K562 (cell line): ENCODE measurements at regions not wholly inside any gene's neighbourhood (a gene's known extent, or its start where the extent isn't known, plus 50 kb on each side); places are given as distances from the start of the nearest gene placed in this dataset.

ENCODE experiments used
- ATAC-seq: fragments of 200-7000 bp; cut with Tn5 transposase; 3 replicates; pipeline ENCODE4 v1.9.1; 2020; ENCODE audit warnings: moderate library complexity
- BruUV-seq: library from RNA; stranded (reverse); fragments of 400-500 nt; replicated peaks from 2 replicates; lab custom pipeline; 2021; lab: Mats Ljungman, UMichigan
- CTCF ChIA-PET: fragments of 300-600 bp; formaldehyde crosslinking; extraction: SDS; loops from one replicate; lab custom pipeline; 2021; ENCODE audit warnings: low intra/inter-chr PET ratio; lab: Yijun Ruan, JAX
- POLR2A ChIA-PET: fragments of 300-600, 350-650 bp; sonication (Branson Sonifier 250); formaldehyde crosslinking; extraction: SDS; loops from one replicate; lab custom pipeline; 2021; ENCODE audit warnings: antibody characterized with exemption, inconsistent platforms; lab: Yijun Ruan, JAX
- DNase-seq, 4 experiments: peaks; one replicate each; pipeline versions ENCODE4 v3.0.0 to v3.0.0-alpha.2; 2011 to 2018; ENCODE audit warnings: low spot score in 3 of 4, mixed read lengths in 3 of 4; ENCODE audit errors: extremely low read depth in 1 of 4
- FAIRE-seq: peaks from 2 replicates; lab custom pipeline; 2011; peaks lifted over from hg19 to GRCh38; lab: Jason Lieb, UNC
- H2AFZ ChIP-seq: 2 replicates; pipeline ENCODE4 v1.6.0; 2011; ENCODE audit warnings: low read depth, low read length, control low read depth, inconsistent platforms
- H3K27ac ChIP-seq: fragments of 200-600 bp; 3 replicates; pipeline ENCODE4 v1.8.0; 2011; ENCODE audit warnings: low read depth, mild to moderate bottlenecking, control low read depth, inconsistent platforms, low read length, moderate library complexity, mixed read lengths; ENCODE audit errors: extremely low read depth
- H3K27me3 ChIP-seq, 2 experiments: fragments of 300-600 bp in 1 of 2; 2 replicates in 1 of 2; 3 replicates in 1 of 2; pipeline versions ENCODE4 v1.6.0 to v1.8.0; 2011; ENCODE audit warnings: inconsistent platforms in 2 of 2, low read length in 2 of 2, mild to moderate bottlenecking in 1 of 2, mixed read lengths in 1 of 2, moderate library complexity in 1 of 2; ENCODE audit not compliant: control insufficient read depth in 2 of 2, insufficient read depth in 2 of 2
- H3K36me3 ChIP-seq: fragments of 300-600 bp; 3 replicates; pipeline ENCODE4 v1.8.0; 2011; ENCODE audit warnings: mild to moderate bottlenecking, low read length, inconsistent platforms; ENCODE audit not compliant: control insufficient read depth, insufficient read depth
- H3K4me1 ChIP-seq, 2 experiments: fragments of 200-600 bp in 1 of 2; replicated peaks in 1 of 2; 2 replicates in 1 of 2; 3 replicates in 1 of 2; pipeline versions ENCODE4 v1.5.1 to v1.8.0; 2011; ENCODE audit warnings: inconsistent platforms in 2 of 2, low read length in 2 of 2, mild to moderate bottlenecking in 1 of 2, mixed read lengths in 1 of 2, moderate library complexity in 1 of 2; ENCODE audit not compliant: control insufficient read depth in 2 of 2, insufficient read depth in 2 of 2
- H3K4me2 ChIP-seq: 2 replicates; pipeline ENCODE4 v1.6.1; 2011; ENCODE audit warnings: low read length, control low read depth, inconsistent platforms, mixed read lengths; ENCODE audit not compliant: insufficient read depth
- H3K4me3 ChIP-seq: fragments of 200-600 bp; sonication (generic), shearing (Covaris generic); 2 replicates; pipeline ENCODE4 v1.5.1; 2016; ENCODE audit warnings: control low read depth, inconsistent platforms
- H3K79me2 ChIP-seq: fragments of 200-600 bp; 3 replicates; pipeline ENCODE4 v1.8.0; 2011; ENCODE audit warnings: low read length, inconsistent platforms; ENCODE audit not compliant: control insufficient read depth, insufficient read depth
- H3K9ac ChIP-seq, 2 experiments: 2 replicates each; pipeline versions ENCODE4 v1.6.0 to v1.6.1; 2011; ENCODE audit warnings: low read depth in 2 of 2, low read length in 2 of 2, control low read depth in 1 of 2, inconsistent platforms in 1 of 2, mild to moderate bottlenecking in 1 of 2, mixed read lengths in 1 of 2; ENCODE audit not compliant: insufficient read depth in 1 of 2
- H3K9me1 ChIP-seq: one replicate; pipeline ENCODE4 v1.6.0; 2011; ENCODE audit warnings: inconsistent platforms, mild to moderate bottlenecking, low read length, moderate library complexity; ENCODE audit not compliant: control insufficient read depth, insufficient read depth
- H3K9me3 ChIP-seq: replicated peaks from 2 replicates; pipeline ENCODE4 v1.5.1; 2011; ENCODE audit warnings: low read depth, low read length, inconsistent platforms; ENCODE audit not compliant: control insufficient read depth, insufficient read depth
- H4K20me1 ChIP-seq: replicated peaks from 2 replicates; pipeline ENCODE4 v1.6.1; 2011; ENCODE audit warnings: low read length, inconsistent platforms, mixed read lengths; ENCODE audit not compliant: control insufficient read depth, insufficient read depth
- CHD4 ChIP-seq: fragments of 200-600 bp; sonication (generic); IDR thresholded peaks from 3 replicates; pipeline ENCODE4 v1.6.1; 2012; ENCODE audit warnings: low read depth, mild to moderate bottlenecking, mixed read lengths, low read length, inconsistent platforms; ENCODE audit not compliant: insufficient read depth, insufficient replicate concordance, poor library complexity, severe bottlenecking
- EGR1 ChIP-seq: fragments of 450-650 bp; conservative IDR thresholded peaks from 2 replicates; pipeline ENCODE4 v1.6.1; 2017; ENCODE audit warnings: mild to moderate bottlenecking
- EHMT2 ChIP-seq: fragments of 450-650 bp; IDR thresholded peaks from 2 replicates; pipeline ENCODE4 v1.6.1; 2018; ENCODE audit warnings: antibody characterized with exemption
- ETV6 ChIP-seq, 3 experiments: fragments of 150-350 bp in 1 of 3; sonication (generic) in 1 of 3; formaldehyde crosslinking in 1 of 3; IDR thresholded peaks; 2 replicates each; pipeline versions ENCODE4 v1.6.1 to v1.8.0; 2014 to 2022; ENCODE audit warnings: borderline replicate concordance in 2 of 3, low read depth in 2 of 3, antibody characterized with exemption in 1 of 3, low read length in 1 of 3, mild to moderate bottlenecking in 1 of 3, missing genetic modification reagents in 1 of 3
- GABPA ChIP-seq: fragments of 200-800 bp; sonication (Bioruptor generic); conservative IDR thresholded peaks from 2 replicates; pipeline ENCODE4 v1.6.1; 2016; ENCODE audit warnings: low read depth, missing genetic modification characterization, missing compliant biosample characterization
- HMGN3 ChIP-seq: IDR thresholded peaks from 2 replicates; pipeline ENCODE4 v1.6.1; 2011; ENCODE audit warnings: borderline replicate concordance, low read depth, mild to moderate bottlenecking, mixed read lengths, low read length; ENCODE audit not compliant: insufficient read length; ENCODE audit errors: extremely low read depth
- NBN ChIP-seq: fragments of 450-650 bp; IDR thresholded peaks from 2 replicates; pipeline ENCODE4 v1.6.1; 2016; ENCODE audit warnings: low read depth, mild to moderate bottlenecking
- NCOA1 ChIP-seq: fragments of 450-650 bp; IDR thresholded peaks from 2 replicates; pipeline ENCODE4 v1.6.1; 2016; ENCODE audit warnings: low read depth
- PRMT5 ChIP-seq: sonication (generic); formaldehyde crosslinking; IDR thresholded peaks from 2 replicates; pipeline ENCODE4 v1.5.0; 2020; ENCODE audit warnings: missing genetic modification reagents
- PYGO2 ChIP-seq: fragments of 450-650 bp; IDR thresholded peaks from 2 replicates; pipeline ENCODE4 v1.6.1; 2016; ENCODE audit warnings: mild to moderate bottlenecking, missing genetic modification characterization, moderate library complexity, missing compliant biosample characterization
- RBM14 ChIP-seq: fragments of 200-400 bp; formaldehyde crosslinking; IDR thresholded peaks from 2 replicates; pipeline ENCODE4 v1.6.1; 2018; ENCODE audit warnings: low read depth, mild to moderate bottlenecking, low read length, moderate library complexity, borderline replicate concordance; ENCODE audit not compliant: insufficient read depth
- RBM15 ChIP-seq: fragments of 200-400 bp; formaldehyde crosslinking; IDR thresholded peaks from 2 replicates; pipeline ENCODE4 v1.6.1; 2018; ENCODE audit warnings: mild to moderate bottlenecking, low read length, moderate library complexity; ENCODE audit not compliant: insufficient read depth
- SNRNP70 ChIP-seq: fragments of 200-400 bp; formaldehyde crosslinking; optimal IDR thresholded peaks from 2 replicates; pipeline ENCODE3; 2017; ENCODE audit warnings: low read depth, low read length
- ZBTB12 ChIP-seq: fragments of 250-450 bp; sonication (Bioruptor Pico); IDR thresholded peaks from 2 replicates; pipeline ENCODE4 v1.4.0; 2020
- ZBTB17 ChIP-seq: fragments of 450-650 bp; formaldehyde crosslinking; IDR thresholded peaks from 2 replicates; pipeline ENCODE4 v1.4.0; 2020; ENCODE audit warnings: mild to moderate bottlenecking
- ZNF143 ChIP-seq: sonication (generic); formaldehyde crosslinking; IDR thresholded peaks from 2 replicates; pipeline ENCODE4 v1.9.0; 2022; ENCODE audit warnings: mild to moderate bottlenecking, missing genetic modification reagents
- ZNF174 ChIP-seq: fragments of 250-450 bp; sonication (Bioruptor Pico); IDR thresholded peaks from 2 replicates; pipeline ENCODE4 v1.4.0; 2020; ENCODE audit warnings: mild to moderate bottlenecking
- ZNF79 ChIP-seq: fragments of 250-450 bp; sonication (Bioruptor Pico); IDR thresholded peaks from 2 replicates; pipeline ENCODE4 v1.4.0; 2020; ENCODE audit warnings: low read depth, mild to moderate bottlenecking, moderate library complexity
- WGBS: fragments of 100-300 bp; shearing (Covaris generic); methylation state at CpG from one replicate; pipeline ENCODE4 v1.1.6; 2016; ENCODE audit warnings: low coverage, mixed read lengths; ENCODE audit not compliant: insufficient coverage; ENCODE audit errors: missing lambda C conversion rate; 5-methylcytosine and 5-hydroxymethylcytosine counted together
- in situ Hi-C: fragments of 300-500 bp; cut with MboI; formaldehyde crosslinking; loops from 4 replicates; pipeline ENCODE4 v1.15.0; 2018; ENCODE audit warnings: inconsistent platforms, mixed read lengths
- intact Hi-C: fragments of 100-400 bp; cut with micrococcal nuclease; formaldehyde crosslinking; loops from 2 replicates; pipeline ENCODE4 v1.14.2; 2022
- TF ChIP-seq, protein P1 (sequence below): fragments of 450-650 bp; IDR thresholded peaks from 2 replicates; pipeline ENCODE4 v1.6.1; 2016; ENCODE audit warnings: missing biosample characterization, missing genetic modification characterization
- TF ChIP-seq, protein P2 (sequence below): fragments of 450-650 bp; formaldehyde crosslinking; IDR thresholded peaks from 2 replicates; pipeline ENCODE4 v1.4.0; 2022; ENCODE audit warnings: missing genetic modification characterization

- intact Hi-C loops (no loop called here), in situ Hi-C loops (no loop called here)
- DNase-seq (no peak), FAIRE-seq (no peak), ATAC-seq (no peak)
- no peaks in the 10 kb centered on the region for H3K9me3 ChIP-seq
- TF ChIP-seq CHD4 (no peak), RBM15 (no peak), HMGN3 (no peak), PYGO2 (no peak), ZBTB17 (CRISPR knock-in tag) (no peak), EGR1 (no peak), ZNF143 (no peak), SNRNP70 (no peak), EHMT2 (no peak), ZBTB12 (CRISPR knock-in tag) (no peak), PRMT5 (CRISPR knock-in tag) (no peak), NBN (no peak), ZNF174 (CRISPR knock-in tag) (no peak), ZNF79 (CRISPR knock-in tag) (no peak), RBM14 (no peak), NCOA1 (no peak), ETV6 (IDR thresholded peaks at IDR 0.05; ENCODE audit: borderline replicate concordance in 1 of 2, low read depth in 2 of 2, low read length in 1 of 2) (no peak), ETV6 (CRISPR knock-in tag; IDR thresholded peaks at IDR 0.05; ENCODE audit: borderline replicate concordance) (no peak), GABPA (tag) (no peak)
- TF ChIP-seq, protein P1, sequence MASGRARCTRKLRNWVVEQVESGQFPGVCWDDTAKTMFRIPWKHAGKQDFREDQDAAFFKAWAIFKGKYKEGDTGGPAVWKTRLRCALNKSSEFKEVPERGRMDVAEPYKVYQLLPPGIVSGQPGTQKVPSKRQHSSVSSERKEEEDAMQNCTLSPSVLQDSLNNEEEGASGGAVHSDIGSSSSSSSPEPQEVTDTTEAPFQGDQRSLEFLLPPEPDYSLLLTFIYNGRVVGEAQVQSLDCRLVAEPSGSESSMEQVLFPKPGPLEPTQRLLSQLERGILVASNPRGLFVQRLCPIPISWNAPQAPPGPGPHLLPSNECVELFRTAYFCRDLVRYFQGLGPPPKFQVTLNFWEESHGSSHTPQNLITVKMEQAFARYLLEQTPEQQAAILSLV (tag) = no peak
- TF ChIP-seq, protein P2, sequence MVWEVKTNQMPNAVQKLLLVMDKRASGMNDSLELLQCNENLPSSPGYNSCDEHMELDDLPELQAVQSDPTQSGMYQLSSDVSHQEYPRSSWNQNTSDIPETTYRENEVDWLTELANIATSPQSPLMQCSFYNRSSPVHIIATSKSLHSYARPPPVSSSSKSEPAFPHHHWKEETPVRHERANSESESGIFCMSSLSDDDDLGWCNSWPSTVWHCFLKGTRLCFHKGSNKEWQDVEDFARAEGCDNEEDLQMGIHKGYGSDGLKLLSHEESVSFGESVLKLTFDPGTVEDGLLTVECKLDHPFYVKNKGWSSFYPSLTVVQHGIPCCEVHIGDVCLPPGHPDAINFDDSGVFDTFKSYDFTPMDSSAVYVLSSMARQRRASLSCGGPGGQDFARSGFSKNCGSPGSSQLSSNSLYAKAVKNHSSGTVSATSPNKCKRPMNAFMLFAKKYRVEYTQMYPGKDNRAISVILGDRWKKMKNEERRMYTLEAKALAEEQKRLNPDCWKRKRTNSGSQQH (CRISPR knock-in tag) = no peak
- no peak overlapping the region for H3K27ac ChIP-seq
- WGBS = 0% methylated on average over 1 of the region's 1 CpG
- no peak overlapping the region for H2AFZ ChIP-seq
- H3K4me1 ChIP-seq = no peaks in the 10 kb centered on the region
- H3K4me2 ChIP-seq = no peak overlapping the region
- no peaks in the 10 kb centered on the region for H3K36me3 ChIP-seq
- CTCF ChIA-PET = no interaction called here
- no peak overlapping the region for H3K9ac ChIP-seq
- no peaks in the 10 kb centered on the region for H4K20me1 ChIP-seq
- POLR2A ChIA-PET = no interaction called here
- H3K79me2 ChIP-seq = no peaks in the 10 kb centered on the region
- H3K4me3 ChIP-seq = no peak overlapping the region
- no TSS peak for BruUV-seq
- no peaks in the 10 kb centered on the region for H3K27me3 ChIP-seq
- H3K9me1 ChIP-seq = no peaks in the 10 kb centered on the region
Observed at GRCh38 chr13:70275841-70276240, 167.6 kb upstream of the KLHL1 start.
